Keratinocyte (primary cell): ENCODE measurements at regions not wholly inside any gene's neighbourhood (a gene's known extent, or its start where the extent isn't known, plus 50 kb on each side); places are given as distances from the start of the nearest gene placed in this dataset.

Source experiments
- DNase-seq: peaks from one replicate; pipeline ENCODE4 v3.0.0-alpha.2; 2011; ENCODE audit warnings: low read depth, missing footprints, low spot score
- FAIRE-seq: peaks from 2 replicates; lab custom pipeline; 2011; peaks lifted over from hg19 to GRCh38; lab: Jason Lieb, UNC
- H2AFZ ChIP-seq: 2 replicates; pipeline ENCODE4 v1.6.0; 2012; ENCODE audit warnings: low read length, control low read depth, inconsistent platforms; ENCODE audit not compliant: control insufficient read depth
- H3K27ac ChIP-seq: 2 replicates; pipeline ENCODE4 v1.5.1; 2011; ENCODE audit warnings: low read length; ENCODE audit not compliant: control insufficient read depth, insufficient read depth
- H3K27me3 ChIP-seq: 3 replicates; pipeline ENCODE4 v1.6.0; 2011; ENCODE audit warnings: low read length; ENCODE audit not compliant: control insufficient read depth, insufficient read depth; ENCODE audit errors: extremely low read depth
- H3K36me3 ChIP-seq, 2 experiments: 2 replicates in 1 of 2; 3 replicates in 1 of 2; pipeline ENCODE4 v1.5.1; 2011; ENCODE audit warnings: low read length in 2 of 2, mild to moderate bottlenecking in 1 of 2; ENCODE audit not compliant: control insufficient read depth in 2 of 2, insufficient read depth in 2 of 2; ENCODE audit errors: extremely low read depth in 1 of 2
- H3K4me1 ChIP-seq: 3 replicates; pipeline ENCODE4 v1.5.1; 2011; ENCODE audit warnings: low read length; ENCODE audit not compliant: control insufficient read depth, insufficient read depth; ENCODE audit errors: extremely low read depth
- H3K4me2 ChIP-seq: 3 replicates; pipeline ENCODE4 v1.6.0; 2011; ENCODE audit warnings: low read depth, low read length; ENCODE audit not compliant: control insufficient read depth, insufficient read depth; ENCODE audit errors: extremely low read depth
- H3K4me3 ChIP-seq, 3 experiments: fragments of 200-600 bp in 1 of 3; sonication (generic) in 1 of 3; 2 replicates in 2 of 3; 3 replicates in 1 of 3; pipeline ENCODE4 v1.5.1; 2011 to 2016; ENCODE audit warnings: low read length in 3 of 3, mild to moderate bottlenecking in 3 of 3, control low read depth in 2 of 3, inconsistent platforms in 1 of 3, low read depth in 1 of 3, mixed read lengths in 1 of 3, mixed run types in 1 of 3, moderate library complexity in 1 of 3; ENCODE audit not compliant: control insufficient read depth in 2 of 3, insufficient read depth in 2 of 3; ENCODE audit errors: extremely low read depth in 1 of 3
- H3K79me2 ChIP-seq: 2 replicates; pipeline ENCODE4 v1.6.0; 2012; ENCODE audit warnings: low read length; ENCODE audit not compliant: control insufficient read depth, insufficient read depth
- H3K9ac ChIP-seq: 3 replicates; pipeline ENCODE4 v1.6.0; 2011; ENCODE audit warnings: low read length; ENCODE audit not compliant: control insufficient read depth, insufficient read depth; ENCODE audit errors: extremely low read depth
- H3K9me1 ChIP-seq: 3 replicates; pipeline ENCODE4 v1.6.0; 2011; ENCODE audit warnings: low read length; ENCODE audit not compliant: control insufficient read depth, insufficient read depth; ENCODE audit errors: extremely low read depth
- H3K9me3 ChIP-seq: 2 replicates; pipeline ENCODE4 v1.5.1; 2012; ENCODE audit warnings: low read depth, low read length; ENCODE audit not compliant: control insufficient read depth
- H4K20me1 ChIP-seq: 3 replicates; pipeline ENCODE4 v1.6.0; 2011; ENCODE audit warnings: low read length; ENCODE audit not compliant: control insufficient read depth, insufficient read depth; ENCODE audit errors: extremely low read depth
- EZH2 ChIP-seq: IDR thresholded peaks from one replicate; pipeline ENCODE4 v1.6.1; 2012; ENCODE audit warnings: inconsistent platforms, mild to moderate bottlenecking, low read length, moderate library complexity
- dilution Hi-C: fragments of 300-500 bp; cut with MboI; formaldehyde crosslinking; loops from one replicate; pipeline ENCODE4 v1.7.0; 2020; ENCODE audit warnings: low sequenced_read_pairs; ENCODE audit not compliant: extremely low pct_ligation_motif_present
- TF ChIP-seq, protein P1 (sequence below), 3 experiments: IDR thresholded peaks in 1 of 3; conservative IDR thresholded peaks in 1 of 3; optimal IDR thresholded peaks in 1 of 3; 2 replicates in 2 of 3; 3 replicates in 1 of 3; pipeline versions ENCODE3 to v1.5.1; 2011; ENCODE audit warnings: low read length in 3 of 3, mild to moderate bottlenecking in 3 of 3, moderate library complexity in 2 of 3, control low read depth in 1 of 3, inconsistent platforms in 1 of 3; ENCODE audit not compliant: insufficient read depth in 2 of 3; ENCODE audit errors: extremely low read depth in 1 of 3

GRCh38 chr5:126171916-126172315, 251.3 kb upstream of the GRAMD2B start:
- no peak for FAIRE-seq

GRCh38 chr5:126172812-126173211, 250.4 kb upstream of the GRAMD2B start:
- H3K79me2 ChIP-seq = no peaks in the 10 kb centered on the region
- DNase-seq (no peak), FAIRE-seq (no peak)
- no peaks in the 10 kb centered on the region for H4K20me1 ChIP-seq
- H3K27me3 ChIP-seq = no peaks in the 10 kb centered on the region
- H2AFZ ChIP-seq = no peak overlapping the region
- TF ChIP-seq EZH2 = no peak
- TF ChIP-seq, protein P1, sequence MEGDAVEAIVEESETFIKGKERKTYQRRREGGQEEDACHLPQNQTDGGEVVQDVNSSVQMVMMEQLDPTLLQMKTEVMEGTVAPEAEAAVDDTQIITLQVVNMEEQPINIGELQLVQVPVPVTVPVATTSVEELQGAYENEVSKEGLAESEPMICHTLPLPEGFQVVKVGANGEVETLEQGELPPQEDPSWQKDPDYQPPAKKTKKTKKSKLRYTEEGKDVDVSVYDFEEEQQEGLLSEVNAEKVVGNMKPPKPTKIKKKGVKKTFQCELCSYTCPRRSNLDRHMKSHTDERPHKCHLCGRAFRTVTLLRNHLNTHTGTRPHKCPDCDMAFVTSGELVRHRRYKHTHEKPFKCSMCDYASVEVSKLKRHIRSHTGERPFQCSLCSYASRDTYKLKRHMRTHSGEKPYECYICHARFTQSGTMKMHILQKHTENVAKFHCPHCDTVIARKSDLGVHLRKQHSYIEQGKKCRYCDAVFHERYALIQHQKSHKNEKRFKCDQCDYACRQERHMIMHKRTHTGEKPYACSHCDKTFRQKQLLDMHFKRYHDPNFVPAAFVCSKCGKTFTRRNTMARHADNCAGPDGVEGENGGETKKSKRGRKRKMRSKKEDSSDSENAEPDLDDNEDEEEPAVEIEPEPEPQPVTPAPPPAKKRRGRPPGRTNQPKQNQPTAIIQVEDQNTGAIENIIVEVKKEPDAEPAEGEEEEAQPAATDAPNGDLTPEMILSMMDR (optimal IDR thresholded peaks at IDR 0.05 in 1 of 3, IDR thresholded peaks at IDR 0.05 in 1 of 3, conservative IDR thresholded peaks at IDR 0.05 in 1 of 3; ENCODE audit: extremely low read depth in 1 of 3, insufficient read depth in 2 of 3, low read length in 3 of 3) = no peak
- H3K27ac ChIP-seq = no peak overlapping the region
- no peak overlapping the region for H3K4me2 ChIP-seq
- dilution Hi-C loops = no loop called here
- H3K4me3 ChIP-seq = no peak overlapping the region
- no peaks in the 10 kb centered on the region for H3K36me3 ChIP-seq
- no peaks in the 10 kb centered on the region for H3K9me3 ChIP-seq
- no peak overlapping the region for H3K9ac ChIP-seq
- H3K4me1 ChIP-seq = no peaks in the 10 kb centered on the region
- no peaks in the 10 kb centered on the region for H3K9me1 ChIP-seq

More at GRCh38 chr5:126171916-126172315, 251.3 kb upstream of the GRAMD2B start:
- Histone ChIP-seq H3K9ac (no peak overlapping the region), H3K36me3 (no peaks in the 10 kb centered on the region), H3K27ac (no peak overlapping the region), H3K79me2 (no peaks in the 10 kb centered on the region), H3K9me1 (no peaks in the 10 kb centered on the region), H3K4me3 (no peak overlapping the region), H2AFZ (no peak overlapping the region), H3K4me1 (no peaks in the 10 kb centered on the region), H3K4me2 (no peak overlapping the region), H3K27me3 (no peaks in the 10 kb centered on the region), H4K20me1 (no peaks in the 10 kb centered on the region), H3K9me3 (no peaks in the 10 kb centered on the region)
- TF ChIP-seq, protein P1 (optimal IDR thresholded peaks at IDR 0.05 in 1 of 3, IDR thresholded peaks at IDR 0.05 in 1 of 3, conservative IDR thresholded peaks at IDR 0.05 in 1 of 3; ENCODE audit: extremely low read depth in 1 of 3, insufficient read depth in 2 of 3, low read length in 3 of 3) = no peak
- no peak for TF ChIP-seq EZH2
- dilution Hi-C loops = no loop called here
- DNase-seq = no peak
